Medulla oblongata (tissue), 1 donor: ENCODE measurements at regions not wholly inside any gene's neighbourhood (a gene's known extent, or its start where the extent isn't known, plus 50 kb on each side); places are given as distances from the start of the nearest gene placed in this dataset.

ENCODE experiments used
- DNase-seq: peaks from one replicate; pipeline ENCODE4 v3.0.0-alpha.2; 2015; ENCODE audit errors: extremely low spot score

DNA sequence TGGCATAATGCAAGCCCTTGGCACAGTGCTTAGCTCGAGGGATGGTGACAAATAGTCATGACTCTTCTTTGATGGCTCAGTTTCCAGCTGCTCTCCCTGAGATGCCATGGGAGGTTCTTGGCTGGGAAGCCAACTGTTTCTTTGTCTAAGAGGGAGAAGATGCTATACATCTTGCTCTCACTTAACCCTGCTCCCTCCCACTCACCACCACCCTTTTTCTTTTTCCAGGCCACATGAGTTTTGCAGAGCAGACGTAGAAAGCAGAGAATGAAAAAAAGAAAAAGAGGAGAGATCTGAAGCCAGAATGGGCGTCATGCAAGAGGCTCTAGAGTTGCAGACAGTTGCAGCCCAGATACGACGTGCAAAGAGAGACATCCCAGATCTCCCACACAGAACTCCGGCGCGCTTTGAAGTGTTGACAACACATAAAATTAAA is 160.5 kb downstream of the FGF18 start:
- DNase-seq: no peak

DNA sequence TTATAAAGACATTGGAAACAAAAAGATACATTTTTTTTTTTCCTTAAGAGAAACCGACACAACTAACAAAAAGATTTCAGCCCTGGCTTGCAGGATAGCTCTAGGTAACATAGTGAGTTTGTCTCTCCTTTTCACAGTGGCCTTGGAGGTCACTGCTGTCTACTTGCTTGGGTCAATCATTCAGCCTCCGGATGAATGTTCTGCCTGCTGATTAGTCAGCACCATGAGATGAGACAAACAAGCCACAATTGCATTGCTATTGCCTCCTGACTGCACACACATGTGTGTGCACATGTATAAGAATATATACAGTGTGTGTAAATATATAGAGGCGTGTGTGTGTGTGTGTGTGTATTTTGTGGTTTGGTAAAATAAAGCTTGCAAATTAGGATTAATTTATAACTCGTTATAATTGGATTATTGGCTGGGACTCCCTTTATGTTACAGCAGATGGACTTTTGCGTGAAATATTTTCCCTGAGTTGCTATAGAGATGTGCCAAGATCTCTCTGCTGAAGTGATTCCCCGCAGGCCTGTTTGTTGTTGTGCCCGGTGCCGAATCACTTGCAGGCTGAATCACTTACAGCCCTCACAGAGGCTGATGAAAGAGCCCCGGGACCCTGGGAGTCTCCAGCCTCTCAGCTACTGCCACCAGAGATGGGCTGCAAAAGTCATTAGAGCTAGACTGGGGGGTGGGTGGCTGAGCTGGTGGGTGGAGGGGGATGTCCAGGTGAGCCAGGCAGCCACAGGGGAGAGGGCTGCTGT is 161.2 kb downstream of the FGF18 start:
- no peak for DNase-seq

DNA sequence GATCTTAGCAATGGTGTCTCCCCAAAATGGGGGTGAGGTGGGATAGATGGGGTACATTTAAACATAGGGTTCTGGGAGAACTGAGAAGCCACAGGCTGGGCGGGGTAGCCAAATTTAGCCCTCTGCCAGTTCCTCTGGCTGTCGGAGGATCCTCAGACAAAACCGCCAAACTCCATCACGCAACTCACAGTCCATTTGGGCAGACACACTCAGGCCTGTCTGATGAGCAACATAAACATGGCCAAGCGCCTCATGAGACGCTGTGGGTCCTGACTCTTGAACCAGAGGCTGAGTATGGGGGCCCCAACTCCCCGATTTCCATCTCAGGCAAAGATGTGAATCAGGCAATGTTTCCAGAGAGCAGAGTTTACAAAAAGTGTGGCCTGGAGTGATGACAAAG is 162.3 kb downstream of the FGF18 start:
- no peak for DNase-seq

DNA sequence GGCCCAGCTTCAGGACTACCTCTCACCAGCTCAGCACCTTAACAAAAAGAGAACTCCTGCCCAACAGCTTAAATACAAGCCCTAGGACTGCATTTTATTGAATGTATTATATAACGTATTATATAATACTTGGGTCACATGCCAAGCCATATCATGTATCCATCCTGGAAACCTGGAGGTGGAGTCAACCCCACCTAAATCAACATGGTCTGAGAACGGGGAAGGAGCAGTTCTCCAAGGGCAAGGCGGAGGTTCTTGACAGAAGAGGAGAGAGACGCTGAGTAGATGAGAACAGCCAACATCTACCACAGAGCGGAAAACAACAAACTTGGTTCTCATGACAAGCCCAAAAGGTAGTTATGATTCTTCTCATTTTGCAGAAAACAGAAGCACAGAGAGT is 163.4 kb downstream of the FGF18 start:
- DNase-seq: no peak

DNA sequence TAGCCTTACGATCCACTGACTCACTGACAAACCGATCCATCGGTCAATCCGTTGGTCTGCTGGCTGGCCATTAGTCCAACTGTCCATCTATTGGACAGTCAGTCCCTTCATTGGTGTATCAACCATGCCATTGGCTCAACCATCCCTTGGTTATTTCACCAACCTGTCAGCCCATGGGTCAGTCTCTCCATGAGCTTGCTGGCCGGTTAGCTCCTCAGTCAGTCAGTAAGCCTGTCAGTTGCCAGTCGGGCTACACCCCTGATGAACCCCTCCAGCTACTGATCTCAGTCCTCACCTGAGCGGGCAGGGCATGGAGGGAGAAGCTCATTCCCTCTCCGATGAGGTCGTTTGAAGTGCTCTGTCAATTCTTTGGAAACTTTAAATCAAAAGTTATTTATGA is 166.5 kb downstream of the FGF18 start:
- no peak for DNase-seq

DNA sequence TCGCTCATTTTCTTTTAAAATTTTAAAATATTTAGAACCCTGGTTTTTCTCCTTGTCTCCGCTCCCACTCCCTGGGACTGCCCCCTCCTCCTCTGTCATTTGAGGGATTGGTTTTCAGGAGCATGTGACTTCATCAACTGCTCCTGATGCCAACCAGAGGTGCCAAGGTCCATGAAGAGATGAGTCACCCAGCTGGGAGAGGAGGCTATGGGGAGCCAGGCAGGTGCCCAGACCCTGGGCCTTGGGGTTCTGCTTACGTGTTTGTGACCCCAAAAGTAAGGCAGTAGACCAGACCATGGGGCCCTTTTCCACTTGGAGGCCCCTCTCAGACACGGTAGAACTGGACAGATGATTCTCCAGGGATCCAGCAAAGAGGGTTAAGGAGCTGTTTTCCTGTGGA is 167.0 kb downstream of the FGF18 start:
- DNase-seq: no peak

DNA sequence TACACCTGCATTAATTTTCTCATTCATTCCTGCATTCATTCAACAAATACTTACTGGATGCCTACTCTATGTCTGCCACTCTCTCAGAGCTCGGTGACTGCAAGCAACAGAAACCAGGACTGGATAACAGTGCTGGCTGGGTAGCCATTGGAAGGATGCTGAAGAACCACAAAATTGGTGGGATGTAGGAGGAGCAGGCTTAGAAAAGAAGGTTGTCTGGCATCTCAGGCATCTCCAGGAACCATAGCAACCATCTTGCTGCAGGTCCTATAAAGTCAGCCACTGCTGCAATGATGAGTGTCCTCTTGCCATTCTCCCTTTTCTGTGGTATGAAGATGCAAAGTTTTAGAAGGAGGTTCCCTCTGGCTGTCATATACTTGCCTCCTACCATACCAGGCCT is 168.6 kb downstream of the FGF18 start:
- DNase-seq: no peak

DNA sequence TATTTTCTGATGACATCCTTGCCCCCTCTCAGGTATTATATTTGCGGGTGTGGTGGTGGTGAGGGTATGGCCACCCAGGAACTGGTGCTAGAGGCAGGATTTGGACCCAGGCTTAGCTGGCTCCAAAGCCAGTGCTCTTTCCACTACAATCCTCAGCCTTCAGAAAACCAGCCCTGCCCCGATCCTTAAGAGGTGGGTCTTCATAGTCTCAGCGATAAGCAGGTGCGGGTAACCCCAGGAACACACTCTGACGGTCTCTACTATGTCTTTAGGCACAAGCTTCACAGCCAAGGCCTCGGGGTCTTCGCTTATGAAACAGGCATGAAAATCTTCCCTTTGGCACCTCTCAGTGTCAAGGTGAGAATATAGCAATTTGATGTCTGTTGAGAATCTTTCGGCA is 169.3 kb downstream of the FGF18 start:
- no peak for DNase-seq

DNA sequence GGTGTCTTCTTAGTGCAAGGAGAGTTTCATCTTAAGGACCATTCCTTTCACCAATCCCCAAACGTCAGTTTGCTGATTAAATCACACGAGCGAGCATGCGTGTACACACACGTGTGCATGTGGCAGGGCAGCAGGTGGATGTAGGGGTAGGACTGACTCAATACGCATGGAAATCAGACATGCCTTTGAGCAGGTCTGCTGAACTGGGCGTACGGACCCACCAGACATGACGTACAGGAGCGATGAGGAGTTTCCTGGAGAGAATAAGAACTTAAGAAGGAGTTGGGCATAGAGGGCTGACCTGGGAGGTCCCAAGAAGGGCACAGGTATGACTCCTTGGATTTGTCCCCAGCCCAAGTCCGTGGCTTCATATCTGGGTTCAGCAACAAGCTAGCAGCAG is 170.0 kb downstream of the FGF18 start:
- DNase-seq: no peak

DNA sequence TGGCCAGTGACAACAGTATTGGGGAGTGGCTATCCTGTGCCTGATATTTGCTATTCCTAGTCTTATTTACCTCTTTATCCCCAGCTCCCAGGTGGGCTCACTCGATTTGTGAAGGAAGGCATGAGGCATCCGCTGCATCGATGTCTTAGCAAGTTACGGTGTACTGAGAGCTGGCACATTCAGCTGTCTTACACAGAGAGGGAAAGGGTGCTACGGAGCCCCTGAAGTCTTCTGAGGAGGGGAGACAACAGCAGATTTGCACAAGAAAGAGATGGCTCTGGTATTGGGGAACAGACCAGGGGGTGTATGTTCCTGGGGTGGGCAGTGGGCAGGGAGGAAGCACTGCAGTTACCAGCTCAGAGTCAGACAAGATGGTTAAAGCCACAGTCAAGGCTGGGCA is 172.6 kb downstream of the FGF18 start:
- no peak for DNase-seq

DNA sequence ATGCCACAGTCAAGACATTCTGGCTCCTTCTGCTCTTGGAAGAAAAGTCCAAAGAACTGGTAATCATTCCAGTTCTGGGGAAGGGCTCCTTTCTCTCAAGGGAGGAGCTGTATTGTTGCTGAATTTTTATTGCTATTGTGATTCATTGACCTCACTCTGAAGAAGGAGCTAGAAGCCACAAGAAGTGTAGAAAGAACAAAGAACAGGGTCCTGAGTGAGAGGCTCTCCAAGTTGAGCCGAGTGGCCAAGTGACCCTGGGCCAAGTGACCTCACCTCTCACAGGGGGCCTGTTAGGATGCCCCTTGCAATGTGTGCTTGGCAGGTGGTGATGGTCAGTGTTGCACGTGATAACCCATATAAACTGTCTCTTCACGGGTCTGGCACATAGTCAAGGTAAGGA is 173.3 kb downstream of the FGF18 start:
- DNase-seq: no peak

DNA sequence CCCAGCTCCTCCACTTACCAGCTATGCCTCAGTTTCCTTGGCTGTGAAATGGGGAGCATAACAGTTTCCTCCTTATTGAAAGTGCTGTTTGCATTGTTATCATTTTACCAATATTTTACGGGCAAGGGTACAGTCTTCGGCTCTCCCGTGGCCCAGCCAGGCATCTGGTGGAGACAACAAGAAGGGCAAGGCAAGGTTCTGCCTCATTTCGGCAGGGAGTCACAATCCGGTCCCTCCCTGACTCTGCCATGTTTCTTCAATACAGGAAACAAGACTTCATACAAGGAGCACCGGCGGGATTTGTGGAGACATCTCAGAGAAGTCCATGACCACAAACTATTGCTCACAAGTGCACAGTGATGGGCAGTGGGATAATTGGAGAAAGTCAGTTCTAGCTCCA is 174.0 kb downstream of the FGF18 start:
- no peak for DNase-seq

DNA sequence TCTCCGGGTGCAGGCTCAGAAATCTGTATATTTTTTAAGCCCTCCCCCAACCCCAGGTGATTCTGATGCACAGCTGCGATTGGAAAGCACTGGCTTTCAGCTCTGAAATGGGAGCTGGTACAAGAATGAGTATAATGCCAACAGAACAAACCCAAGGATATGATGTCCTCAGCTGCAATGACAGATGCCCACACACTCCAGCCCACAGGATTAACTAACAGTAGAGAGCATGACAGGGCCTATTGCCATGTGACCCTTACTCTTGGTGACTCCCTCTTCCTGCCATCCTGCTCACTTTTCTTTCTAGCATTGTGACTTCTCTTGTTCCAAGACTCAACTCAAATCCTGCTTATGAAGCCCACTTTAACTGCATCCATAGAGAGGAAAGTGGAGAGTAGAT is 174.5 kb downstream of the FGF18 start:
- DNase-seq: no peak

DNA sequence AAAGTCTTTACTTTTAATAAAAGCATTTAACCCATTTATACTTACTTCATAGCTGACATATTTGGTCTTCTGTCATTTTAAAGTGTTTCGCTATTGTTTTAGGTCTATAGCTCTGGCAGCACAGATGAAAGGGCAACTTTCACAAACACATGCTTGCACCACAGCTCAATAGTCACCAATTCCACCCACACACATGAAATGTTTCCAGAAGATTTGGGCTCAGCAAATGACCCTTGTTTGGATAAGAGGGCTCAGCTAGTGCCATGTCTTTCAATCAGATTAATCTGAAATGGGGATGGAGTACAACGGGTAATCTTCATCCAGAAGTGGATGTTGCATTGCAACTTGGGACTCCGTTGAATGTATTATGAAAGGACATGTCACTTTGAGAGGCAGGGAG is 176.0 kb downstream of the FGF18 start:
- DNase-seq: no peak

DNA sequence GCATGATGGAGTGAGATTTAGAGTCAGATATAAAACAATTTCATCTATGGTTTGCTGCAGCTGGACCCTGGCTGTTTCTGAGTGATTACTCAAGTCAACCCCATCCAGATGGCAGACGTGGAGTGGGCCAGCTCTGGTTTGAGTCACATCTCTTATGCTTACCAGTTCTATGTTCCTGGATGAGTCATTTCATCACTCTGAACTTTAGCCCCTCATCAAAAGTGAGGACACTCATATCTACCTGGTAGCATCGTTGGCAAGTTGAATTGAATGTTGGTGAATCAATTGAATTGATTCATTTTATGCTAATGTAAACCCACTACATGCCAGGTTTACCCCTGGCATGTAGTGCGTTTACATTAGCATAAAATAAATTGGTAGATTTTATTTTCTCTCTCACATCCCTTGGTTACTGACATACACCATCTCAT is 176.4 kb downstream of the FGF18 start:
- no peak for DNase-seq

DNA sequence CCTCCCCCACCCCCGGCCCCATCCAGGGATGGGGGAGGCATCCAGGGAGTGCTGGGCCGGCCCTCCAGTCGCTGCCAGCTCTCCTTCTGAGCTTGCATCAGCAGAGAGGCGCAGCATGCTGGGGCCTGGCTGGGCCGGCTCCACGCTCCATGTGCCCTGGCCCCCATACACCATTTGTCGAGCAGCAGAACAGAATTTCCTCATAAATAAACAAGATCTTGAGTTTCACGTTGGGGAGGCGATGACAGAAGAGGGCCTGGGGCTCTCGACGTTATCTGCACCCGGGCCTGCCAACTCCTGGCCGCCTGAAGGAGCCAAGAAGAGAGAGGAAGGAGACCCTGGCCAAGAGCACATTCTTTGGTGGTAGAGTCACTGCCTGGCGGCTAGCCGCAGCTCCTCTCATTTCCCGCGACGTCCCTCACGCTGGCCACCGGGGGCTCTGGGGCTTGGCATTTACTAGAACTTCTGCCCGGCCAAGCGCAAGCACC is 177.0 kb downstream of the FGF18 start:
- no peak for DNase-seq

DNA sequence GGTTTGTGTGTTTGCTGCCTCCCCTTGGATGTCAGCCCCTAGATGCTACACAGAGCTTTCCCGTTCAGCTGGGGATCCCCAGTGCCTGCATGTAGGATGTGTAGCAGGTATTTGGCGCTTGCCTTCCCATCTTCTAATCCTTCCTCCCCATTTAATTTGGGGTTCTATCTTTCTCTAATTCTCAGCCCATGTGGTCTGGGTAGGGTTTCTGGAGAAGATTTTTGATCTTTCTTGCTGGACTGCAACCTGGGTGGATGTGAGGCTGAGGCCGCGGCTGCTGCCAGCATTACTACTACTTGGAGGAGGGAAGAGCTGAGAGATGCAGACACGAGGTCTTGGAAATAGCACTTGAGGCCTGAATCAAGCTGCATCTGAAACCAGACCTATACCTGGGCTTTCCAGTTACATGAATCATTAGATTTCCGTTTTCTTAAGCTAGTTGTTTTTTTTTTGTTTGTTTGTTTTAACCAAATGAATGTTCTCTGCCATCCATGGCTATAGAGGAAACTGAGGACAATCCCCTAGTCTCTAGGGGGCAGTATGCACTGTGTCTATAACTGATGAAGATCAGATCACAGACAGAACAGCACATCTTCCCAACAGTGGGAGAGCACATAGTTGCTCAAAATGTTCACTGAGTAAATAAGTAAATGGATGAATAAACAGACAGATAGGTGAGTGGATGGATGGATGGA is 178.6 kb downstream of the FGF18 start:
- no peak for DNase-seq

DNA sequence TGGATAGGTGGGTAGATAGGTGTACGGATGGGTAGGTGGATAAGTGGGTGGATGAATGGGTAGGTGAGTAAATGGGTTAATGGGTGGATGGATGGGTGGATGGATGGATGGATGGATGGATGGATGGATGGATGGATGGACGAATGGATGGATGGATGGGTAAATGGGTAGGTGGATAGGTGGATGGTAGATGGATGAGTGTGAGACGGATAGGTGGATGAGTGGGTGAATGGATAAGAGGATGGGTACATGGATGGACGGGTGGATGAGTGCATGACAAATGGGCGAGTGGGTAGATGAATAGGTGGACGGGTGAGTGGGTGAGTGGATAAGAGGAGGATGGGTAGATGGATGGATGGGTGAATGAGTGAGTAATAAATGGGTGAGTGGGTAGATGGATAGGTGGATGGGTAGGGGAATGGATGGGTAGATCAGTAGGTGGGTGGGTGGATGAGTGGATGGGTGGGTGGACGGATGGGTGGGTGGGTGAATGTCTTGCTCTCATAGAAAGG is 179.2 kb downstream of the FGF18 start:
- no peak for DNase-seq

DNA sequence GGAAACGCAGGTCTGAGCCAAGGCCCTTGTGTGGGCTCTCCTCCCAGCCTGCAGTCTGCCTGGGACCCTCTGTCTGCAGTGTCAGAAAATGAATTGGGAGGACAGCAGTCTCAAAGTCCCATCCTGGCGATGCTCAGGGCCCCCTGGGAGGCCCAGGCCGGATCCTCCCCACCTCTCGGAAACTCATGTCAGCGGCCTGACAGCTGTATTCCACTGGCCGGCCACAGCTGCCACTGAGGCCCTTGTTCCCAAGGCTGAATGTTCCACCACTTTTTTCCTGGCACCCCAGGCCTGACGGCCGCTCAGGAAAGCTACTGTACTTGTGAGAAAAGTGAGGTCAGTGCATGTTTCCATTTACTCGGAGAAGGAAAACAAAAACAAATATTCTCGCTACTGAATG is 180.0 kb downstream of the FGF18 start:
- DNase-seq: no peak

DNA sequence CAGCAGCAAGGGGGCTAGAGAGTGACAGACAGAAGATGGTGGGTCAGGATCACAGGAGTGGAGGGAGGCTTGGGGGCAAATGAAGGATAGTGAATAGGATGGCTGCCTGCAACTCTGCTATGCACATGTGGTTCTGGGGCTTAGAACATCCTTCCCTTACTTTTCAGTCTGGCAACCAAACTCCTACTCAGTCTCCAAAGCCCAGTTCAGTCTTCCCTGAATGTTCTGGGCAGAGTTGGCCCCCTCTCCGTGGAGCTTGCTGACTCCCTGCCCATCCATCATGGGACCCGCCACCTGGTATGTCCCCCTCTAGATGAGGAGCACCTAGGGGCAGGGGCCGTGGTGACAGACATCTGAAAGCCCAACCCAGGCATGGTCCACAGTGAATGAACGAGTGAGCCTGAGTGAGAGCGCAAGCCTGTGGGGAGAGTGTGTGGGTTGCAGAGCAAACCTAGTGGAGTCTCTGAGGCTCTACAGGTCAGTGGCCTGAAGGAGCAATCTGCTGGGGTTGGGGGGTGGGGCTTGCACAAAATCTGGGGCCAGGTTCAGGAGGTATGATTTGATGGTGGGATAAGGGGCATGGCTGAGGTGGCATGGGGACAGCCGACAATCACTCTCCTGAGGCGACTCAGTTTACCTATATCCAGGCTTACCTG is 180.6 kb downstream of the FGF18 start:
- DNase-seq: no peak

DNA sequence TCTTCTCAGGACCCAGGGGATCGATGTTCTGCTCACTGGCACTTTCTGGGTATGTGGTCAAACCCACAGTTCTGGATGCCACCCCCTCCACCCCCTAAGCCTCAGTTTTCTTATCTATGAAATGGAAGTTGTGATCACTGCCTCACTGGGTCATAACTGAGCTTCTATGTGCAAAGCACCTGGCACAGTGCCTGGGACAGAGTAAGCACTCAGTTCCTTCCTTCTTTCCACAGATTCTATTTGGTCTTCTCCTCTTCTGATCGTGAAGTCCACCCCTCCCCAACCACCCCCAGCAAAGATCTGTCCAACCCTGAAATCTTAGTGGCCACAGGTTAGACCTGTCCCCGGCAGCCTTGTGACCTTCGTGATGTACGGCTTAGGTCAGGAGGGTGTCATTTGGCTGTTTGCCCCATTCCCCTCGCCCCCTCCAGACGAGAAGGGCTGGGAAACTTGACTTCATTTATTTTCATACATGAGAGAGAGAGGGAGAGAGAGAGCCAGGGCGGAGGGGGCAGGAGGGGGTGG is 181.4 kb downstream of the FGF18 start:
- peak; percentile 29 for DNase-seq

DNA sequence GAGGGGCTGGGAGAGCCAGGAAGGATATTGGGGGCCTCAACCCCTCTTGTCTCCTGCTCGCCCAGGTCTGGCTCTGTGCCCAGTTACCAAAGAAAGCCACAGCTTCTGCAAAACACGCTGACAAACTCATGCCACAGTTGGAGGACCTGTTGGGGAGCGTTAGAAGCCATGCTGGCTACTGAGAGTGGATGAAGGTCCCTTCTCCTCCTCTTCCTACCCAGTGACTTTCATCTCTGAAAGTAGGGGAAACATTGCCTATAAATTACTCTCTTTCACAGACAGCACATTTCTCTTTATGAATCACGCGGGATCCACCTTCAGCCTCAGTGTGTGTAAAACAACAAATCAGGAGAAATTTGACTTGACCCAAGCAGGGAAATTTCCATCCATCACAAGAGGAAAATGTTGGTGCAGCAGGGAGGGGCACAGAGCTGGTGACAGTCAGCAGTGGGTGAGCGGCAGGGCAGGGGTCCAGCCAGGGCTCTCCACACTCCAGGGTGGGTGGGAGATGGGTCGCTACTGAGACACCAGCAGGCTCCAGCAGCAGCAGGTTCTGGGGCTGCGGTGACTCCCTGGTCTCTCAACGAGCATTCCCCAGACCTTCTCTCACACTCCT is 181.9 kb downstream of the FGF18 start:
- peak; percentile 38 for DNase-seq
